ENCODE measurements at regions not wholly inside any gene's neighbourhood (a gene's known extent, or its start where the extent isn't known, plus 50 kb on each side); places are given as distances from the start of the nearest gene placed in this dataset.

DNA sequence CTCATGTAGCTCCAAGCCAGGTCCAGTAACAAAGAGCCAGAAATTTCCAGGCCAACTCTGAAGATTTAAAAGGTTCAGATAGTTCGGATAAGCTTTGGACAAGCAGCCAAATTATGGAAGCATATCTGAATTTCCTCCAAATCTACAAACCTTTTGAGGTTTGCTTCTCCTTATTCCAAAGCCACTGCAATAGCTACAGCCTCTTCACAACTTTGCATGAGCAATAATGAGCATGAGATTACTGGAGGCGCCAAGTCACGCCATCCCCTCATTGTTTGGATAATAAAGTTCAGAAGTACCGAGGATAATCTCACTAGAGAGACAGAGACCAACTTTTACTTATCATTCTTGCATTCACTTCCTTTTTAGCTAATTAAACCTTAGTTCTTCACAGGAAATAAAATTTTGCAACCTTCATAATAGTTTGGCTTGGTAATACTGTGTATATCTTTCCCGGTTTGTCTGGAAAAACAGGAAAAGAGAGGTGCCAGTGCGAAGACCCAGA, 329.6 kb upstream of the RSPO3 start:
- H3K27me3 ChIP-seq (ENCODE audit: control insufficient read depth, insufficient read depth, low read length): no peaks in the 10 kb centered on the region
- no peaks in the 10 kb centered on the region for H3K9me3 ChIP-seq (ENCODE audit: control insufficient read depth, insufficient read depth, low read length)
- intact Hi-C loops (cut with micrococcal nuclease): no loop called here
- TF ChIP-seq, protein P1, sequence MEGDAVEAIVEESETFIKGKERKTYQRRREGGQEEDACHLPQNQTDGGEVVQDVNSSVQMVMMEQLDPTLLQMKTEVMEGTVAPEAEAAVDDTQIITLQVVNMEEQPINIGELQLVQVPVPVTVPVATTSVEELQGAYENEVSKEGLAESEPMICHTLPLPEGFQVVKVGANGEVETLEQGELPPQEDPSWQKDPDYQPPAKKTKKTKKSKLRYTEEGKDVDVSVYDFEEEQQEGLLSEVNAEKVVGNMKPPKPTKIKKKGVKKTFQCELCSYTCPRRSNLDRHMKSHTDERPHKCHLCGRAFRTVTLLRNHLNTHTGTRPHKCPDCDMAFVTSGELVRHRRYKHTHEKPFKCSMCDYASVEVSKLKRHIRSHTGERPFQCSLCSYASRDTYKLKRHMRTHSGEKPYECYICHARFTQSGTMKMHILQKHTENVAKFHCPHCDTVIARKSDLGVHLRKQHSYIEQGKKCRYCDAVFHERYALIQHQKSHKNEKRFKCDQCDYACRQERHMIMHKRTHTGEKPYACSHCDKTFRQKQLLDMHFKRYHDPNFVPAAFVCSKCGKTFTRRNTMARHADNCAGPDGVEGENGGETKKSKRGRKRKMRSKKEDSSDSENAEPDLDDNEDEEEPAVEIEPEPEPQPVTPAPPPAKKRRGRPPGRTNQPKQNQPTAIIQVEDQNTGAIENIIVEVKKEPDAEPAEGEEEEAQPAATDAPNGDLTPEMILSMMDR (IDR thresholded peaks at IDR 0.05): no peak
- Mint-ChIP-seq H3K4me1 (no peaks in the 10 kb centered on the region), H3K27ac (no peak overlapping the region), H3K27me3 (ENCODE audit: low read depth in 2 of 2) (no peaks in the 10 kb centered on the region), H3K36me3 (no peaks in the 10 kb centered on the region), H3K4me3 (no peak overlapping the region), H3K9me3 (peaks cover 5 to 6% of the 10 kb centered on the region in 2 donors)
- no peak overlapping the region for H3K4me3 ChIP-seq (ENCODE audit: low read length)
- ATAC-seq: no peak
- no peak overlapping the region for H3K27ac ChIP-seq (ENCODE audit: low read length)
- H3K4me1 ChIP-seq (ENCODE audit: control insufficient read depth, insufficient read depth, low read length): no peaks in the 10 kb centered on the region
- no peak for DNase-seq
- no peaks in the 10 kb centered on the region for H3K36me3 ChIP-seq (ENCODE audit: control insufficient read depth, insufficient read depth, low read length)
- 78% methylated on average over 6 of the region's 6 CpGs for WGBS (ENCODE audit: insufficient coverage)

DNA sequence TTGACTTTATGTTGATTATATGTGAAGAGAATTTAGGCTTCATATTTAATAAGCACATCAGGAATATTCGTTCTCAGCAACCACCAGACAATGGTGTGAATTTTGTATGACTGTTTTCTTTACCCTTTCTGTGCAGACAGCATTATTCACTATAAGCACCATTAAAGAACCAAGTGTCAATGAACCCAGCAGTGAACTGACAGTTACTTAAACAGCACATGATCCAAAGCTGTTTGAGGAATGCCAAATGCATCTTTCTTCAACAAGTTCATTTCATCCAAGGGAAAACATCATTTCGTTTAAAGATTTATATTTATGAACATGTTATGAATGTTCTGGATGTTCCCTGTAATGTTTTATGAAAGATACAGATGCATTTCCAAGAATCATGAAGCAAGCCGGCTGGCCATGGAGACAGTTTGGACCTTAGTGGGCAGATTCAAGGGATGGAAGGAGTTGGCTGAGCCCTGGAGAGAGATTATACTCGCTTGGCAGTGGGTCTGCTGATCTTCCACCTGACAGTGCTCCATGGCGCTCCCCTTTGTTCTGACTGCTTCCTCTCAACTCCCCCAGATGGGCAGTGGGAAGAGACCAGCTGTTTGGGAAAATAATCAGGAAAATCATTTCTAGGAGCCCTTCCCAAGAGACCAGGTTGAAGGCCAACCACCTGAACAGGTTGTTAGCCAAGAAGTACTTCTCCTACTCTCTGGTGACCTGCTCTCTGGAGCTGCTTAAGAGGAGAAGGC, 326.0 kb upstream of the RSPO3 start:
- H3K27ac Mint-ChIP-seq: no peak overlapping the region
- no peaks in the 10 kb centered on the region for H3K4me1 ChIP-seq (ENCODE audit: control insufficient read depth, insufficient read depth, low read length)
- ATAC-seq: no peak
- H3K9me3 ChIP-seq (ENCODE audit: control insufficient read depth, insufficient read depth, low read length): no peaks in the 10 kb centered on the region
- no peaks in the 10 kb centered on the region for H3K36me3 ChIP-seq (ENCODE audit: control insufficient read depth, insufficient read depth, low read length)
- no peak overlapping the region for H3K27ac ChIP-seq (ENCODE audit: low read length)
- no peaks in the 10 kb centered on the region for H3K4me1 Mint-ChIP-seq
- H3K36me3 Mint-ChIP-seq: no peaks in the 10 kb centered on the region
- TF ChIP-seq, protein P1 (IDR thresholded peaks at IDR 0.05): no peak
- no peak overlapping the region for H3K4me3 Mint-ChIP-seq
- H3K9me3 Mint-ChIP-seq: peaks cover 0 to 4% of the 10 kb centered on the region in 2 donors
- no peak overlapping the region for H3K4me3 ChIP-seq (ENCODE audit: low read length)
- no peaks in the 10 kb centered on the region for H3K27me3 Mint-ChIP-seq (ENCODE audit: low read depth in 2 of 2)
- DNase-seq: no peak
- intact Hi-C loops (cut with micrococcal nuclease): no loop called here
- H3K27me3 ChIP-seq (ENCODE audit: control insufficient read depth, insufficient read depth, low read length): no peaks in the 10 kb centered on the region
- 63% methylated on average over 3 of the region's 5 CpGs for WGBS (ENCODE audit: insufficient coverage)

DNA sequence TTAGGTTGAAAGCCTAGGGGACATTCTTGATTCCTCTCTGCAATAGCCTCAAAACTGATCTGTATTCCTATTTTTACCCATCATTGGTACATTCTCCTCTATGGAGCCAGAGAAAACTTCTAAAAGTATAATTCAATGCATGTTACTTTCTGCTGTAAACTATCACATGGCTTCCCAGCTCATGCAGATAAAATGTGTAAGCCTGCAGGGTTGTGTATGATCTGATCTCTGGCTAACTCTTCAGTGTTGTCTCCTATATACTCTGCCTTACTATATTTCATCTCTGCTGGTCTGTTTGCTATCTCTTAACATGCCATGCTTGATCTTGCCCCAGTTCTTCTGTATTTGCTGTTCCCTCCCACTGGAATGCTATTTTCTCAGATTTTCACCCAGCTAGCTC, 323.3 kb upstream of the RSPO3 start:
- Histone ChIP-seq H3K27ac (ENCODE audit: low read length) (no peak overlapping the region), H3K4me1 (ENCODE audit: control insufficient read depth, insufficient read depth, low read length) (no peaks in the 10 kb centered on the region), H3K9me3 (ENCODE audit: control insufficient read depth, insufficient read depth, low read length) (no peaks in the 10 kb centered on the region), H3K36me3 (ENCODE audit: control insufficient read depth, insufficient read depth, low read length) (no peaks in the 10 kb centered on the region), H3K4me3 (ENCODE audit: low read length) (no peak overlapping the region), H3K27me3 (ENCODE audit: control insufficient read depth, insufficient read depth, low read length) (no peaks in the 10 kb centered on the region)
- no peak for ATAC-seq
- Mint-ChIP-seq H3K27me3 (ENCODE audit: low read depth in 2 of 2) (no peaks in the 10 kb centered on the region), H3K27ac (no peak overlapping the region), H3K36me3 (no peaks in the 10 kb centered on the region), H3K4me1 (no peaks in the 10 kb centered on the region), H3K4me3 (no peak overlapping the region), H3K9me3 (peaks cover 0 to 2% of the 10 kb centered on the region in 2 donors)
- TF ChIP-seq, protein P1 (IDR thresholded peaks at IDR 0.05): no peak
- intact Hi-C loops (cut with micrococcal nuclease): no loop called here
- no peak for DNase-seq

DNA sequence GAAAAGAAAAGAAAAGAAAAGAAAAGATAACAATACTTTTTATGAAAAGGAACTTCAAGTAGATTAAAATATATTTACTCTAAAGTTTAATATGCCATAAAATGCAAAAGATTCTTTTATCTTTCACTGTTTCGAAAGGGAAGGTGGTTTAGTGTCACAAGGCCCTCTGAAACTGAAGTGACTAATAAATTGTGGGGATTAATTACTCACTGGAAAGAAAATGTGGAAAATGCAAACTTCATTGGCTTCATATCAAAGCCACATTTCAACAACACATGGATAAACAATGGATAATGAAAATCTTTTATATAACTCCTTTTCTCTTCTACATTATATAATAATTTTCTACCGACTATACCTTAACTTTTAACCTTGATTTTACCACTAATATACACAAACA, 320.5 kb upstream of the RSPO3 start:
- TF ChIP-seq, protein P1 (IDR thresholded peaks at IDR 0.05): no peak
- Histone ChIP-seq H3K27me3 (ENCODE audit: control insufficient read depth, insufficient read depth, low read length) (no peaks in the 10 kb centered on the region), H3K4me1 (ENCODE audit: control insufficient read depth, insufficient read depth, low read length) (no peaks in the 10 kb centered on the region), H3K36me3 (ENCODE audit: control insufficient read depth, insufficient read depth, low read length) (no peaks in the 10 kb centered on the region), H3K4me3 (ENCODE audit: low read length) (no peak overlapping the region), H3K27ac (ENCODE audit: low read length) (no peak overlapping the region), H3K9me3 (ENCODE audit: control insufficient read depth, insufficient read depth, low read length) (no peaks in the 10 kb centered on the region)
- H3K9me3 Mint-ChIP-seq: peaks cover 0 to 2% of the 10 kb centered on the region in 2 donors
- ATAC-seq: no peak
- H3K36me3 Mint-ChIP-seq: no peaks in the 10 kb centered on the region
- H3K4me1 Mint-ChIP-seq: no peaks in the 10 kb centered on the region
- WGBS (ENCODE audit: insufficient coverage): no CpG with 5 or more reads among the region's 2 CpGs
- no peak for DNase-seq
- intact Hi-C loops (cut with micrococcal nuclease): no loop called here
- H3K27ac Mint-ChIP-seq: no peak overlapping the region
- no peaks in the 10 kb centered on the region for H3K27me3 Mint-ChIP-seq (ENCODE audit: low read depth in 2 of 2)
- no peak overlapping the region for H3K4me3 Mint-ChIP-seq
